GM12874 (cell line): ENCODE measurements at regions not wholly inside any gene's neighbourhood (a gene's known extent, or its start where the extent isn't known, plus 50 kb on each side); places are given as distances from the start of the nearest gene placed in this dataset.

ENCODE experiments used
- TF ChIP-seq, protein P1 (sequence below): IDR thresholded peaks from 2 replicates; pipeline ENCODE4 v1.5.1; 2011; ENCODE audit warnings: low read depth, mild to moderate bottlenecking, control low read depth, low read length, moderate library complexity; ENCODE audit not compliant: insufficient read depth

DNA sequence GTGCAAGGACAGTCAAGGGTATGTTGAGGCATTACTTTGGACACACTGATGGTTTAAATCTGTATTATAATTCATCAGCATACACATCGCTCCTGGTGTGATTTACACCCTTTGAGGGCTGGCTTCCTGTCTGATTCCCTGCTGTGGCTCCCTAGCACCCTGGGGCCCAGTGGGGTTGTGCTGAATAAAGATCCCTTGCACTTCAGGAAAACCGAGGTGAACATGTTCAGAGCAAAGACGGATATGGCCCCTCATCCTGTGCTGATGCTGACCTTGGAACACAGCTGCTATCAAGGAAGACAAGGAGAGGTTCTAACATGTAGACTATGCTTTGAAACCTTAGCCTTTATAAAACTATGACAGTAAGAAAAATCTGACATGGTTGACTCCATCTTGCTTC lies 84.6 kb upstream of the UNC5B start:
- TF ChIP-seq, protein P1, sequence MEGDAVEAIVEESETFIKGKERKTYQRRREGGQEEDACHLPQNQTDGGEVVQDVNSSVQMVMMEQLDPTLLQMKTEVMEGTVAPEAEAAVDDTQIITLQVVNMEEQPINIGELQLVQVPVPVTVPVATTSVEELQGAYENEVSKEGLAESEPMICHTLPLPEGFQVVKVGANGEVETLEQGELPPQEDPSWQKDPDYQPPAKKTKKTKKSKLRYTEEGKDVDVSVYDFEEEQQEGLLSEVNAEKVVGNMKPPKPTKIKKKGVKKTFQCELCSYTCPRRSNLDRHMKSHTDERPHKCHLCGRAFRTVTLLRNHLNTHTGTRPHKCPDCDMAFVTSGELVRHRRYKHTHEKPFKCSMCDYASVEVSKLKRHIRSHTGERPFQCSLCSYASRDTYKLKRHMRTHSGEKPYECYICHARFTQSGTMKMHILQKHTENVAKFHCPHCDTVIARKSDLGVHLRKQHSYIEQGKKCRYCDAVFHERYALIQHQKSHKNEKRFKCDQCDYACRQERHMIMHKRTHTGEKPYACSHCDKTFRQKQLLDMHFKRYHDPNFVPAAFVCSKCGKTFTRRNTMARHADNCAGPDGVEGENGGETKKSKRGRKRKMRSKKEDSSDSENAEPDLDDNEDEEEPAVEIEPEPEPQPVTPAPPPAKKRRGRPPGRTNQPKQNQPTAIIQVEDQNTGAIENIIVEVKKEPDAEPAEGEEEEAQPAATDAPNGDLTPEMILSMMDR = no peak

DNA sequence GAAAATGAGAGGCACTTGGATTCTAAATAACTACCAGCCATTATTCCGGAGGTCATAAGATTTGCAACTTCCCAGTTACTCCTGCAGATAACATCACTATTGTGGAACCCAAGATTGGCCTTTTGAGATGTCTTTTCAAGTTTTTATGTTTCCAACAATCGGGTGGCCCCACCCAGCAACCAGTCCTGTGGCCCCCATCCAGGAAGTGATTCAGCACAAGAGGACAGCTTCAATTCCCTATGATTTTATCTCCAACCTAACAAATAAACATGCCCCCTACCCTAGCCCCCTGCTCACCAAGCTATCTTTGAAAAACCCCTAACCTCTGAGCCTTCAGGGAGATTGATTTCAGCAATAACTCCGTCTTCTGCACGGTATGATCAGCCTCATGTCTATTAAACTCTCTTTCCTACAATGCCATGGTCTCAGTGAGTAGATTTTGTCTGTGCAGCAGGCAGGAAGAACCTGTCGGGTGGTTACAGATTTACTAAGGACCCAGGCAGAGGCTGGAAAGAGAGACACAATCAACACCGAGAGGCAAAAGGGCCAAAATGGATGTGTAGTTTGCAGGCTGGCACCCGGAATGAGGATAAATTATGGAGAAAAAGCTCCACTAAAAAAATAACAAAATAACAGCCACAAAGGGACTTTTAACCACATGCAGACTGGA lies 83.9 kb upstream of the UNC5B start:
- TF ChIP-seq, protein P1 = no peak

DNA sequence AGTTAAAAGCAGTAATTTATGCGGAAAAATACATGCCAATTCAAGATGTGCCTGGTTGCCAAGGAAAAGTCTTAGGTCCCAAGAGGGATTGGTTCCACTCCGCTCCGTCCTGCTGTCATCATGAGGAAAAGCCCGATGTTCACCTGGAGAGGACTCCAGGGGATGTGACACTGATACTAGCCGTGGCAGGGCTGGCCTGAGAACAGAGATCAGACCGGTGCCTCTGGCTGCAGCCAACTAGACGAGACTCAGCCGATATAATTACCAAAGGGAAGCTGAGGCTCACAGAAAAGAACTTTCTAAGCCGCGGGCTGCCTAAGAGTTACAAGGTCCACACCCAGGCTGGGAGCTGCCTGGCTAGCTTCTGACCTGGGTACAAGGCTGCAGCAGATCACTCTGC lies 81.3 kb upstream of the UNC5B start:
- TF ChIP-seq, protein P1 = no peak

DNA sequence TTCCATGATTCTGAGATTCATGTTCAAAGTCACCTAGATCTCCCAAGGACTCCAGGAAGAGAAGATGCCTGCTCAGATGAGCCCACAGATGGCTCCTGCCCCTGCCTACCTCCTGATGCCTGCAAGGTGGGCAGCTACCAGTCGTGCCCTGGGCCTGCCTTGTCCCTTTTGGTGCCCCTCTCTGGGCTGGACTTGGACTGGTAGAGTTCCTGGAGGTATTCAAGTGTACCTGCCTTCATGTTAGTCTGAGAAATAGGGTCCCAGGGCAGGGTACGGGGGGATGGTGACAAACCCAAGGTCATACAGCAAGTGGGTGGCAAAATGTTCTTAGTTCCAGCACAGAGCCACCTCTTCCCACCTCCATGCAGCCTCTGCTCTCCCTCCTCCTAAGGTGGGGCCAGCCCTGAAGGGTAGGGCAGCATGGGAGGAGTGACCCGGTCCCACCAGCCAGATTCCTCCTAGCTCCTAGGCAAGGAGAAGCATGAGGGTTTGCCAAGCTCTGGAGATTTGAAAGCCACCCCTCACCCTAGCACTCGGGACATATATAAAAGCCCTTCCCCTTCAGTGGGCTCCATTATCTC lies 80.8 kb upstream of the UNC5B start:
- TF ChIP-seq, protein P1 = no peak

DNA sequence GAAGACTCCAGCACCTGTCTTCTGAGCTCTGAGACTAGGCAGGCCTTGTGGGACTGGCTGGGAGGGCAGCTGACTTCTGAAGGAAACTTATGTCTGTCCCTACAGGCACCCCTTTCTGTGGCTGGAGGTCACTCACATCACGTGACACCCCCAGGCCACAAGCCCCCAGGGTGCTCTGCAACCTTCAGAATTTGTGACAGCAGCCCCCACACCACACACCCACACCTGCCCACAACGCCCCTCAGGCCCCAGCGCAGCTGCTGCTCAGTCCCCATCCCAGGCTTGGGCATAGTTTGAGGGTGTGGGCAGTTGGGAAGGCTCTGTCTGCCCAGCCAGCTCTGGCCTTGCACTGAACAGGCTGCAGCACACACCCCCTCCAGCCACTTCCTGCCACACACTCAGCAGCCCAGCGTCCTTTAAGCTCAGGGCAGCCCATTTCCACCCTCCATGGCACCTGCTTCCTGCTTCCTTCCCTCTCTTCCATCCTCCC lies 80.0 kb upstream of the UNC5B start:
- TF ChIP-seq, protein P1 = no peak

DNA sequence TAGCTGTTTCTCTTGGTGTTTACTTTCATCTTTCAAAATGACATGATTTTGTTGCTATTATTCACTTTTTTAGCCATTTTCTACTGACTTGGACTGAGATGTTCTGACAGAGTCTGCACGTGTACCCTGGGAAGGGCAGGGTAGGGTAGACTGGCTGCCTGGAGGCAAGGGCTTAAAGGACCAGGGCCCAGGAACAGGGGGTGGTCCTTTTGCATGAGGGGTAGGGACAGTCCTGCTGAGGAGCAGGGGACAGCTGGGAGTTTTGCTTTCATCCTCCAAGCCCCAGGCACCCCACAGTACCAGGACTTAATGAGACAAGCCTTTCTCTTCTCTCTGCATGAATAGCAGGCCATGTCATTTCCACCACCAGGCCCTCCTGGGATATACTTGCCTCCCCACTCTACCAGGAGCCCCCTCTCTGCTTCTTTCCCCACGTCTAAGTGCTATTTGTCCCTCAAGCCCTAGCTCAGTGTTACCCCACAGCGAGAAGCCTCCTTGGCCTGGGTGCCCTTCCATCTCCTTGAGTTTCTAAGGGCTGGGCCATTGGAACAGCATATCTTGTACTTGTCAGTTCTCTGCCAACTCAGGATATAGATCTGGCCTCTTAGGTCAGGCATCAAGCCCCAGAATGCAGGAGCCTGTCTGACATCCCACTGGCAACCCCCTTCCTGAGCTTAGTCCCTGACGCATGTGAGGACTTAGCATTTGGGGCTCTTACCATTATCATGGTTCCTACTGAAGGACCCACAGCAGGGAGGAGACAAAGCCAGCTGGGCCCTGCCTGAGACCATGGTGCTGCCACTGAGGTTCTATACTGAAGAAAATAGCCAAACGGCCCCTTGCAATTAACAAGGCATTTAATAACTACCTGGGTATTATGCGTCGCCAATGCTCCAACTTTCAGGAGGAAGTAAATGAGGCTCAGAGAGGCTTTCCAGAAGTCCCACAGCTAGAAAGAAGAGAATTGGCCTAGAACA lies 78.4 kb upstream of the UNC5B start:
- TF ChIP-seq, protein P1 = no peak

DNA sequence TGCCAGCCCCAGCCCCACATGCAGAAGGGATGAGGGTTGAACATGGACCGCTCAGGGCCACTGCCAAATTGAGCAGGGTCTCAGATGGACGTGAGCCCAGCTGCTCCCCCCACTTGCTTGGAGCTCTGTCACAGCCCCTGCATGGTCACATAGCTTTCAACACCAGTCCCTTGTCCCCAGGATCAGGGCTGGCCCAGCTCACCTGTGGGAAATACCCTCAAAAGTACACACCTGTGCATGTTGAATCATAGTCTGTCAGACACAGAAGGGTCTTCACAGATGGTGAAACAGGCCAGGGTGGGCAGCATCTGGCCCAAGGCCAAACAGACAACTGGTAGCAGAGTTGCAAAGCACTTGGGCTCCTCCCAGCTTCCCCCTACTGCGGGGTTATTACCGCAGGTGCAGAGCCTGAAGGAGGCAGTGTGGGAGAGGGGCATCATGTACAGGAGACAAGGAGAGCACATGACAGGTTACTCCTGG lies 77.6 kb upstream of the UNC5B start:
- TF ChIP-seq, protein P1 = no peak
